Gastroesophageal sphincter (tissue), 3 donors: ENCODE measurements at regions not wholly inside any gene's neighbourhood (a gene's known extent, or its start where the extent isn't known, plus 50 kb on each side); places are given as distances from the start of the nearest gene placed in this dataset.

Experiments
- EP300 ChIP-seq: sonication (generic); formaldehyde crosslinking; IDR thresholded peaks from one replicate; pipeline ENCODE4 v1.6.1; 2017; ENCODE audit warnings: antibody characterized with exemption, mild to moderate bottlenecking
- POLR2A ChIP-seq, 2 donors: fragments of 450-650 bp; IDR thresholded peaks; one replicate each; pipeline ENCODE4 v1.6.1; 2017; ENCODE audit warnings: antibody characterized with exemption in 2 of 2, mild to moderate bottlenecking in 2 of 2, moderate library complexity in 1 of 2
- TF ChIP-seq, protein P1 (sequence below), 4 experiments: fragments of 200-600 bp in 2 of 4; fragments of 450-650 bp in 2 of 4; sonication (generic) in 1 of 4; IDR thresholded peaks; one replicate each; pipeline ENCODE4 v1.5.1; 2017 to 2019; ENCODE audit warnings: antibody characterized with exemption in 4 of 4, mild to moderate bottlenecking in 2 of 4, moderate library complexity in 2 of 4

DNA sequence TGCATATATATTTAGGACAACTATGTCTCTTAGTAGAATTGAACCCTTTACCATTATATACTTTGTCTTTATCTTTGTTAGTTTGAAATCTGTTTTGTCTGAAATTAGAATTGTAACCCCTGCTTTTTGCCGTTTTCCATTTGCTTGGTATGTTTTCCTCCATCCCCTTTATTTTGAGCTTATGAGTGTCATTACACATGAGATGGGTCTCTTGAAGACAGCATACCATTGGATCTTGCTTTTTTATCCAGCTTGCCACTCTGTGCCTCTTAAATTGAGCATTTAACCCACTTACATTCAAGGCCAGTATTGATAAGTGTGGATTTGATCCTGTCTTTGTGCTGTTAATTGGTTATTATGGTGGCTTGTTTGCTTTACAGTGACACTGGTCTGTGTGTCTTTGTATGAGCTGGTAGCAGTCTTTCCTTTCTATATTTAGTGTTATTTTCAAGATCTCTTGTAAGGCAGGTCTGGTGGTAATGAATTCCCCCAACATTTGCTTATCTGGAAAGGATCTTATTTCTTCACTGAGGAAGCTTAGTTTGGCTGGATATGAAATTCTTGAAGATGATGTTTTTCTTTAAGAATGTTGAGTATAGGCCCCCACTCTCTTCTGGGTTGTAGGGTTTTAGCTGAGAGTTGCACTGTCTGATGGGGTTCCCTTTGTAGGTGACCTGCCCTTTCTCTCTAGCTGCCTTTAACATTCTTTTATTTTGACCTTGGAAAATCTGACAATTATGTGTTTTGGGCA, 149.5 kb downstream of the AHR start:
- TF ChIP-seq, protein P1, sequence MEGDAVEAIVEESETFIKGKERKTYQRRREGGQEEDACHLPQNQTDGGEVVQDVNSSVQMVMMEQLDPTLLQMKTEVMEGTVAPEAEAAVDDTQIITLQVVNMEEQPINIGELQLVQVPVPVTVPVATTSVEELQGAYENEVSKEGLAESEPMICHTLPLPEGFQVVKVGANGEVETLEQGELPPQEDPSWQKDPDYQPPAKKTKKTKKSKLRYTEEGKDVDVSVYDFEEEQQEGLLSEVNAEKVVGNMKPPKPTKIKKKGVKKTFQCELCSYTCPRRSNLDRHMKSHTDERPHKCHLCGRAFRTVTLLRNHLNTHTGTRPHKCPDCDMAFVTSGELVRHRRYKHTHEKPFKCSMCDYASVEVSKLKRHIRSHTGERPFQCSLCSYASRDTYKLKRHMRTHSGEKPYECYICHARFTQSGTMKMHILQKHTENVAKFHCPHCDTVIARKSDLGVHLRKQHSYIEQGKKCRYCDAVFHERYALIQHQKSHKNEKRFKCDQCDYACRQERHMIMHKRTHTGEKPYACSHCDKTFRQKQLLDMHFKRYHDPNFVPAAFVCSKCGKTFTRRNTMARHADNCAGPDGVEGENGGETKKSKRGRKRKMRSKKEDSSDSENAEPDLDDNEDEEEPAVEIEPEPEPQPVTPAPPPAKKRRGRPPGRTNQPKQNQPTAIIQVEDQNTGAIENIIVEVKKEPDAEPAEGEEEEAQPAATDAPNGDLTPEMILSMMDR (IDR thresholded peaks at IDR 0.05): no peak
- no peak for TF ChIP-seq EP300
- no peak for TF ChIP-seq POLR2A (IDR thresholded peaks at IDR 0.05)
